ENCODE measurements at regions not wholly inside any gene's neighbourhood (a gene's known extent, or its start where the extent isn't known, plus 50 kb on each side); places are given as distances from the start of the nearest gene placed in this dataset.
A peak's percentile ranks its signal among the peaks of the same experiment; 100 is the strongest.

- no peak for DNase-seq
Measured at GRCh38 chr2:11955884-11956291, 209.5 kb downstream of the LPIN1 start.

DNA sequence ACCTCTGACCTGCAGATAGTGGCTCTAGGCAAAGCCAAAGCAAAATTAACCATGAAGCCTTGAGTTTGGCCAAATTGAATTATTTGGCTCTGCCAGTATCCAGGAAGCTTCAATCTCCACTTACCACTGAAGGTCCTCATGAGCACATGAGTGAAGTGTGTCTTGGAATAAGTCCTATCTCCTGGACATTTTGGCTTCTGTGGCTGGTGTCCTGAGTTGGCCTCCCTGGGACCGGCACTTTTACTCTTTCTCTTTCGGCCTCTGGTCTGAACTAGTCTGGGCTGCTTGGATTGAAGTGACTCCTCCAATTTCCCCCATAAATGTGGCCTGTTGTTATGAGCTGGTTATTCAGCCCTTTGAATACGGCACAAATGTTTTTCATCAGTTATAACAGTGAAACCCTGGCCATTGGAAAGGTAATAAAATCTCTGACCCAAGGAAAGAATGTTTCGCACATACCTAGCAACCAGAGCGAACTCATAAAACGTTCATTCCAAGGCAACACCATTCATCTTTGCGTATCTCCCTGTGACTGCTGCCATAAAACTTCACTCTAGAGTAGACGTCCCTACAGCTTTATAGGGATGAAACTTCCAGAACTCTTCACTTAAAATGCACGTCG is 216.4 kb downstream of the LPIN1 start:
- no peak for DNase-seq

DNA sequence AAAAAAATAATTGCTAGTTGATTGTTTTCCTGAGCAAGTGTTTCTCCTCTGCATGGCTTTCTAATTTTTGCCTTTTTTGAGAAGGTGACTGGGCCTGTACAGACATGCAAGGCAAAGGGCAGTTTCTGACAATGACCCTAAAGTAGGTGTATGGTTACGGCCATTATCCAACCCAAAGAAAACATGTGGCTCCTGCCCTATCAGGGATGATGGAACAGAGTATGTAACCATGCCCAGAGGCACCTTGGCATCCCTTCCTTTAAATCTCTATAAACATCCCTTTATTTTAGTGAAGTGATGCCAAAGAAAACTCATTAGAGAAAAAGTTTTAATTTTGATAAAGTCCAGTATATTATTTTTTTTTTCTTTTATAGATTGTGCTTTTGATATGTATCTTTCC is 217.5 kb downstream of the LPIN1 start:
- DNase-seq: peak; percentile 14

- no peak for DNase-seq
Measured at GRCh38 chr2:11967946-11968465, 221.6 kb downstream of the LPIN1 start.

DNA sequence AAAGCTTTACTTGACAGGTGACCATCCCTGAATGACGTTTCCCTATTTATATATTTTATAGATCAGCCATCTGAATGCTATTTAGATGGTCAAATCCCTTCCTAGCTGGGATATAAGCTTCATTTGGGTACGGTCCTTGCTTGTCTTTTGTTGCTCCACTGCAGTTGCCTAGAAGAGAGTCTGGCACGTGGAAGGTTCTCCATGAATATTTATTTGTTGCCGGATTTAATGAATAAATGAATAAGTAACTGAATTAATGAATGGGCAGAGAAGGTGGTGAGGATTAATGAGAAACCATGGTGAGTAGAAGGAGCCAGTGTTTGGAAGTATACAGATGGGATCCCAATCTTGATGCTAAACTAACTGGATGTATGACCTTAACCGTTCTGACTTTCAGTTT is 222.1 kb downstream of the LPIN1 start:
- DNase-seq: no peak

- DNase-seq: no peak
Measured at GRCh38 chr2:11969774-11970173, 223.3 kb downstream of the LPIN1 start.

DNA sequence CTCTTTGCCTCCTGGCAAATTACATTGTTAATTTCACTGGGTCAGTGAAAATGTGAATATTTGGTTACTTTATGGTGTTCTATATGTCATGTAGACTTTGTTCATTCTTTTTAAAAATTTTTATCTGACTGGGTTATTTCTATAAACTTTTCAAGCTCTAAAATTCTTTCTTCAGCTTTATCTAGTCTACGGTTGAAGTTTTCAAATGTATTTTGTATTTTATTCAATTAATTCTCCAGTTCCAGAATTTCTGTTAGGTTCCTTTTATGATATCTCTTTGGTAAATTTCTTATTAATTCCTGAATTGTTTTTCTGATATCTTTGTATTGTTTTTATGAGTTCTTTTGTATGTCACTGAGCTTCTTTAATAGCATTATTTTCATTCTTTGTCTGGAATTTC is 228.1 kb downstream of the LPIN1 start:
- no peak for DNase-seq

DNA sequence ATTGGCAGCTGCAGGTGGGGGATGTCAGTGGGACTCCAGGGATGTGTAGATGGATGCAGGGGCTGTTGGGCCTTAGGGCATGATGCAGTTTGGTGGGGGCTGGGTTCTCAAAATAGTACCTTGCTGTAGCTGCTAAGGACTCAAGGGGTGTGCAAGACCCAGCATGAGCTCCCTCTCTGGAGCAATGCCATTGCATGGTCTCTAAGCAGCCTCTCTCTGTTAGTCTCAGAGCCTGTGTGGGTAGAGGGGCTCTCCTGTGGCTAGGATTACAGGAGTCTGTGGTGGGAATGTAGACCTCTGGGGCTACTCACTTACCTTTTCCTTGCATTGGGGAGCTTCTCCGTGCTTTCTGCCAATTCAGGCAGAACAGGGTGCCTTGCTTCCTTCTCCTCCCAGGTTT is 228.9 kb downstream of the LPIN1 start:
- DNase-seq: no peak

GRCh38 chr2:11976073-11976472 is 229.6 kb downstream of the LPIN1 start:
- no peak for DNase-seq

DNA sequence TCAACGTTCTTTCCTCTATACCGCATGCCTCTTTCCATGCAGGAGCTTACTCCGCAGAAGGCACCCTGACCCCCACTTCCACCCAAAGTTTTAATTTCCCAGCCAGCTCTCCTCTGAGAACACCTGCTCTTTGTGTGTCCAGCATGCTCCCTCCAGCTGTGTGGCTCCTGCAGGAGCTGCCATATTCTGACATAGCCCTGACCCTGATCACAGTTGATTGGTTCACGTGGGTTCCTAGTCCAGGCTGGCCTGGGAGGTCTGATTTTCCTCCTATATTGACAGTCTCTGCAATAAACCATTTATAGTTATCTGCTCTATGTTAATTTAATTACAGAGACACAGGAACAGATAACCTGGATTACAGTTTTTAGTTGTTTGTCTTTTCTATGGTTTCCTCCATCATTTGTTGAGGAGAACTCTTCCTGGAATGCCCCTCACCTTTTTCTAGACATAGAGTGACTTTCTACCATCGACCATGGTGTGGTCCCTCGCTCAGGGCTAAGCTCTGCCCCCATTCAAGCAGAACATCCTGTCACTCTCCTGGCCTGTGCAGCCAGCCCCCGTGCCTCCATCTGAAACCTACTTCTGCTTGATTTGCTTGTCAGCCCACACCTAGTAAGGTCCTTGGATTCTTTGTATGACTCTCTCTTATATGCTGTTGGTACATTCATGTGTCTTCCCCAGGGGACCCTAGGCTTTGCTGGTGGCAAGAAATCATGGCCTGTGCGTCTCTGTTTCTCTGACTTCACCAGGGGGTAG is 231.5 kb downstream of the LPIN1 start:
- no peak for DNase-seq

GRCh38 chr2:11980809-11981208 is 234.4 kb downstream of the LPIN1 start:
- no peak for DNase-seq

- DNase-seq: no peak
Measured at GRCh38 chr2:11983401-11983800, 237.0 kb downstream of the LPIN1 start.

DNA sequence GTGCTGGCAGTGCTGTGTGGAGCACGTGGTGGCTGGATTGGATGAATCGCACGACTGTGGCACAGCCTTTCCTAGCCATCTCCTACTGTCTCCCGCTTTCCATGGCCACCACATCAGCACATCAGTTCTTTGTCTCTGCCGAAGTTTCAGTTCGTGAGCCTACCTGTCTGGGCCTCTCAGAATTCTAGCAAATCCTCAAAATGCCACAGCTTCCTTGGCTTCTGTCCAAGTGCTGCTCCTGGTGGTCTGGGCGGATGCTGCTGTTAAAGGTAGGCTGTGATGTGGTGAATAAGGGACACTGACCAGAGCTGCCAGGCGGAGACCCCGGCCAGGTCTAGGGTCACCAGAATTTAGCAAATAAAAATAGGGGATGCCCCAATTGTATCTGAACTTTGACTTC is 237.4 kb downstream of the LPIN1 start:
- DNase-seq: no peak

GRCh38 chr2:11984316-11985158 is 238.1 kb downstream of the LPIN1 start:
- DNase-seq: no peak

- no peak for DNase-seq
Measured at GRCh38 chr2:11985817-11986566, 239.6 kb downstream of the LPIN1 start.

- DNase-seq: no peak
Measured at GRCh38 chr2:11987151-11987550, 240.7 kb downstream of the LPIN1 start.

DNA sequence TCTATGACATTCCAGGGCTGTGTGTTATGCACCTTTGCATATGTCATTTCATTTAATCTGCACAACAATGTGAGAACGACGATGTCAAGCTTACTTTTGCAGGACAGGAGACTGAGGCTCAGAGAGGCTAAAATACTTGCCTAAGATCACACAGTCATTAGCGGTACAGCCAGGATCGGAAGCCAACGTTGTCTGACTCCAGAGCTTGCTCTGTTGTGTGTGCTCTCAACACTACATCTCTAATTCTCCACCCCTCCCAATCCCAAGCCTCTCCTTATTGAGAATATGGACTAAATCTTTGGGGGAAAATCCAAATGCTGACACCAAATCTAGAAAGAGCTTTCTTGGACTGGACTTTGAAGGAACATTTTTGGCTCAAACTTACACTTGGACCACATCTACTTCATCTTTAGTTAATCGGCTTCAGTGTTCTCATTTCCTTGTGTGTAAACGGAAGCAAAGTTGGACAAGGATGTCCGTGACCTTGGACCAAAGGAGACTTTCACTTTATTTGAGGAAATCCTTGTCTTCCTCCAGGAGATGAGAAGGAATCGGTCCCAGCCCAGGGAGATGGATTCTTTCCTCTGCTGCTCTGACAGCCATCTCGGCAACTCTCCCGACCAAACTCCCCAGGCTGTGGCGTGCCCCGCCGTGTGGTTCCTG is 242.4 kb downstream of the LPIN1 start:
- DNase-seq: no peak

DNA sequence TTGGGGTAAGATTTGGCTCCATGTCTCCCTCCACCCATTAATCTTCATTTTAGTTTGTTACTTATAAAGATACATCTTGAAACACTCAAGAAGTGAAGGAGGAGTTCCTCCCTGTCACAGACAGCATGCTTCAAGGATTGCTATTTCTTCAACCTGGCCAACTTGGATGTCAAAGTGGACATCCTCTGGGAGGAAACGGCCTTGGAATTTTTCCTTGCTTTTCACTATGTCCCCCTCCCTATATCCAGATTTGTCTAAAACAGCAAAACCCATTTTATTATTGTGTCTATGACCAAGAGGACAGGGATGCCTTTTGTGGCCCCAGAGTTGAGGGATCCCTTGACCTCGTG is 242.9 kb downstream of the LPIN1 start:
- no peak for DNase-seq

GRCh38 chr2:11990576-11990975 is 244.1 kb downstream of the LPIN1 start:
- DNase-seq: no peak

DNA sequence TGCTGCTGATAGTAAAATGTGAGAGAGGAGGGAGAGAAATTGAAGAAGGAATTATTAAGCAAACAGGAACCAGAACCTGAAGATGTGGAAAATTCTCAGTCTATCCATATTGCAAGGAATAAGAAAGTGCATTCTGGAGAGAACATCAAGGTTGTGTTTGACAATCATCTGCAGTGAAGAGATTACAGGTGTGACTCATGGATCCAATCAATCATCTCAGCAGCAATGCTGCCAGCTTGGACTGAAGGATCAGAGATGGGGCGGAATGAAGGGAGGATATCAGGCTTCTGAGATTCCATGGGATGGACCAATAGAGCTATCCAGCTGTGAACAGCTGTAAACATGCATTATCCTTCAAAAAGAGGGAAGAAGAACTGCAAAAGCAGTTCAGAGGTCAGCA is 247.3 kb downstream of the LPIN1 start:
- no peak for DNase-seq

DNA sequence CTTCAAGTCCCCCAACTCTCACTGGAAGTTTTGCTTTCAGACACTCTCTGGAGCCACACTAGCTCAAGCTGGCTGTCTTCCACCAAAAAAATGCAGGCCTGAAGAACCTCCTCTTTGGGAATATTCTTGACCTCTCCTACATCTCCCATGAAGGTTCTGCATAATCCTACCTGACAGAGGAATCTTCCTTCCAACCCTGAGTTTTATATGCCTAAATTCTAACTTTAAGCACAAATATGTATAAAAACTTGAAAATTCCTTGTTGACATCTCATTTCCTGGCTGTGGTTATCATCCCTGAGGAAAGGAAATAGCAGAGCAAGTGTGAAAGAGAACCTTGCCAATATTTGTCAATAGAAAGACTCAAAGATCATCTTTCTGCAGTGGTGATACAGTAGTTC is 249.0 kb downstream of the LPIN1 start:
- no peak for DNase-seq

GRCh38 chr2:11996618-11997017 is 250.2 kb downstream of the LPIN1 start:
- DNase-seq: no peak

- no peak for DNase-seq
Measured at GRCh38 chr2:11997142-11997541, 250.7 kb downstream of the LPIN1 start.

All from DMS79 treated with DMSO at 0.1 percent for 48 hours (cell line).